ENCODE measurements at regions not wholly inside any gene's neighbourhood (a gene's known extent, or its start where the extent isn't known, plus 50 kb on each side); places are given as distances from the start of the nearest gene placed in this dataset.

DNA sequence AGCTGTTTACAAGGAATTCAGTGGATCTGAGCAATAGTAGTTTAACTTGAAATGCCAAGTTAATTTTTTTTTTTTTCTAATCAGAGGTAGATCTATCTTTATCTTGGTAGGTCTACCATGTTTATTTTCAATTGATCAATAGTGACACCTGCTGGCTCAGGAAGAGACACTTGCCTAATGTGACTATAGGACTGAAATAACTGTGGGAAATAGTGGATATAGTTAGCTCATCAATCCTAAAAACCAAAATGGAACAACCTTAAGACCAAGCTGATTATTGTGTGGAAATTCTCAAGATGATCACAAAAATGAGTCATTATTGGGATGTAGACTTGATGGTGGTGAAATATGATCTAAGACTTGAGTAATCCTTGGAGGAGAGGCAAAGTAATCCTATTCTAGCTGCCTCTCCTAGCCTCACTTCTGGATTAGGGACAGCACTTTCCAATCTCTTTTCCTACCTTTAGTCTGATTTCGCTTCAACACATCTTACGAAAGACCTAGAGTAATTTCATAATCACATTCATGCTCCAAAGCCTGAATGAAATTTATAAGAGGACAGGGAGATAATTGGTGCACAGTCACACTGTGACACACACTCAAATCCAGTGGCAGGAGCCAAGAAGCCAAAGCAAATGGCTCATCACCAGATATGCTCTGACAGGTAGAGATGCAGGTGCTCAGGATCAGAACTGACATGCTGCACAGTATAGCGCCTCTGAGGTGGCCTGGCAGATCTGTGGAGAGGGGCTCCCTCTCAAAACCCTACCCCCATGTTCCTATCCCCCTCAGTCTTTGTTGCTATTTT is 156.3 kb downstream of the HMHB1 start:
- Histone ChIP-seq H3K4me1 (ENCODE audit: control insufficient read depth, insufficient read depth, low read length) (no peaks in the 10 kb centered on the region), H3K27ac (ENCODE audit: extremely low read depth, low read depth, low read length) (no peak overlapping the region), H3K4me3 (ENCODE audit: low read depth, low read length) (no peak overlapping the region), H3K9me3 (ENCODE audit: control insufficient read depth, insufficient read depth, low read depth, low read length) (no peaks in the 10 kb centered on the region), H3K36me3 (ENCODE audit: control insufficient read depth in 2 of 2, insufficient read depth in 1 of 2, low read length in 2 of 2) (no peaks in the 10 kb centered on the region)
- ChIA-PET CTCF (interaction anchor here (0.6 to 2.1 kb wide), 41 partner anchors 9 to 1457 kb away, joined by 3 to 18 read pairs (median 4); no protein-coding TSS in a partner anchor), POLR2A (interaction anchor here (0.6 to 0.7 kb wide), 2 partner anchors 100 to 1010 kb away, joined by 3 to 6 read pairs; no protein-coding TSS in a partner anchor)
- TF ChIP-seq SALL2 (tag by site-specific recombination; IDR thresholded peaks at IDR 0.05; ENCODE audit: borderline replicate concordance) (no peak), ZNF654 (tag by site-specific recombination; IDR thresholded peaks at IDR 0.05; ENCODE audit: low read depth) (peak; percentile 71), ZNF121 (tag by site-specific recombination; IDR thresholded peaks at IDR 0.05) (no peak), ZNF155 (tag by site-specific recombination; IDR thresholded peaks at IDR 0.05) (no peak), GFI1B (tag by site-specific recombination; IDR thresholded peaks at IDR 0.05) (no peak)
- TF ChIP-seq, protein P1, sequence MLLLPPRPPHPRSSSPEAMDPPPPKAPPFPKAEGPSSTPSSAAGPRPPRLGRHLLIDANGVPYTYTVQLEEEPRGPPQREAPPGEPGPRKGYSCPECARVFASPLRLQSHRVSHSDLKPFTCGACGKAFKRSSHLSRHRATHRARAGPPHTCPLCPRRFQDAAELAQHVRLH (tag by site-specific recombination; IDR thresholded peaks at IDR 0.05) = 0 out of 2 replicates have a peak, but pooled peaks have one; percentile 21
- TF ChIP-seq, protein P2, sequence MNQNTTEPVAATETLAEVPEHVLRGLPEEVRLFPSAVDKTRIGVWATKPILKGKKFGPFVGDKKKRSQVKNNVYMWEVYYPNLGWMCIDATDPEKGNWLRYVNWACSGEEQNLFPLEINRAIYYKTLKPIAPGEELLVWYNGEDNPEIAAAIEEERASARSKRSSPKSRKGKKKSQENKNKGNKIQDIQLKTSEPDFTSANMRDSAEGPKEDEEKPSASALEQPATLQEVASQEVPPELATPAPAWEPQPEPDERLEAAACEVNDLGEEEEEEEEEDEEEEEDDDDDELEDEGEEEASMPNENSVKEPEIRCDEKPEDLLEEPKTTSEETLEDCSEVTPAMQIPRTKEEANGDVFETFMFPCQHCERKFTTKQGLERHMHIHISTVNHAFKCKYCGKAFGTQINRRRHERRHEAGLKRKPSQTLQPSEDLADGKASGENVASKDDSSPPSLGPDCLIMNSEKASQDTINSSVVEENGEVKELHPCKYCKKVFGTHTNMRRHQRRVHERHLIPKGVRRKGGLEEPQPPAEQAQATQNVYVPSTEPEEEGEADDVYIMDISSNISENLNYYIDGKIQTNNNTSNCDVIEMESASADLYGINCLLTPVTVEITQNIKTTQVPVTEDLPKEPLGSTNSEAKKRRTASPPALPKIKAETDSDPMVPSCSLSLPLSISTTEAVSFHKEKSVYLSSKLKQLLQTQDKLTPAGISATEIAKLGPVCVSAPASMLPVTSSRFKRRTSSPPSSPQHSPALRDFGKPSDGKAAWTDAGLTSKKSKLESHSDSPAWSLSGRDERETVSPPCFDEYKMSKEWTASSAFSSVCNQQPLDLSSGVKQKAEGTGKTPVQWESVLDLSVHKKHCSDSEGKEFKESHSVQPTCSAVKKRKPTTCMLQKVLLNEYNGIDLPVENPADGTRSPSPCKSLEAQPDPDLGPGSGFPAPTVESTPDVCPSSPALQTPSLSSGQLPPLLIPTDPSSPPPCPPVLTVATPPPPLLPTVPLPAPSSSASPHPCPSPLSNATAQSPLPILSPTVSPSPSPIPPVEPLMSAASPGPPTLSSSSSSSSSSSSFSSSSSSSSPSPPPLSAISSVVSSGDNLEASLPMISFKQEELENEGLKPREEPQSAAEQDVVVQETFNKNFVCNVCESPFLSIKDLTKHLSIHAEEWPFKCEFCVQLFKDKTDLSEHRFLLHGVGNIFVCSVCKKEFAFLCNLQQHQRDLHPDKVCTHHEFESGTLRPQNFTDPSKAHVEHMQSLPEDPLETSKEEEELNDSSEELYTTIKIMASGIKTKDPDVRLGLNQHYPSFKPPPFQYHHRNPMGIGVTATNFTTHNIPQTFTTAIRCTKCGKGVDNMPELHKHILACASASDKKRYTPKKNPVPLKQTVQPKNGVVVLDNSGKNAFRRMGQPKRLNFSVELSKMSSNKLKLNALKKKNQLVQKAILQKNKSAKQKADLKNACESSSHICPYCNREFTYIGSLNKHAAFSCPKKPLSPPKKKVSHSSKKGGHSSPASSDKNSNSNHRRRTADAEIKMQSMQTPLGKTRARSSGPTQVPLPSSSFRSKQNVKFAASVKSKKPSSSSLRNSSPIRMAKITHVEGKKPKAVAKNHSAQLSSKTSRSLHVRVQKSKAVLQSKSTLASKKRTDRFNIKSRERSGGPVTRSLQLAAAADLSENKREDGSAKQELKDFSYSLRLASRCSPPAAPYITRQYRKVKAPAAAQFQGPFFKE (tag by site-specific recombination; IDR thresholded peaks at IDR 0.05; ENCODE audit: borderline replicate concordance) = no peak

DNA sequence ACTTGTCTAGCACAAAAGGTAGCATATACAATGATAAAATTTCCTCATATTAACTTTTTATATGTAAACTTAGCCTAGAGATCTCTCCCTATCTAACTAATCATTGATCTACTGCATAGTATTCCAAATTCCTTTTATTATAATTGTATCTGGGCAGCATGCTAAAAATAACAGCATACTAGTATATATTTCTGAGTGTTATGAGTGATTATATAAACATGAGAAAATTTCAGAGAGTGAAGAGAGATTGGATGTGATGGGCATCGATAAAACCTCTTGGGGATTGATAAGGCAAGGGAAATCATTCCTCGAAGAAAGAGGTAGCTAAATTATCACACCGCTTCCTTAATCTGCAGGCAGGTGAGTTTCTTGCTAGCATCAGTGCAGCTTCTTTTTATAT is 158.2 kb downstream of the HMHB1 start:
- CTCF ChIA-PET = interaction anchor here (0.6 to 2.0 kb wide), 4 partner anchors 145 to 658 kb away, joined by 3 to 5 read pairs (median 4); no protein-coding TSS in a partner anchor
- H3K27ac ChIP-seq (ENCODE audit: extremely low read depth, low read depth, low read length) = no peak overlapping the region
- TF ChIP-seq ZNF302 (tag by site-specific recombination; IDR thresholded peaks at IDR 0.05; ENCODE audit: low read depth) (no peak), ZNF211 (tag by site-specific recombination; IDR thresholded peaks at IDR 0.05; ENCODE audit: low read depth) (no peak), ZNF16 (tag by site-specific recombination; IDR thresholded peaks at IDR 0.05; ENCODE audit: low read depth) (no peak)
- no peaks in the 10 kb centered on the region for H3K4me1 ChIP-seq (ENCODE audit: control insufficient read depth, insufficient read depth, low read length)
- no peaks in the 10 kb centered on the region for H3K36me3 ChIP-seq (ENCODE audit: control insufficient read depth in 2 of 2, insufficient read depth in 1 of 2, low read length in 2 of 2)
- POLR2A ChIA-PET = no interaction called here
- H3K9me3 ChIP-seq (ENCODE audit: control insufficient read depth, insufficient read depth, low read depth, low read length) = no peaks in the 10 kb centered on the region
- H3K4me3 ChIP-seq (ENCODE audit: low read depth, low read length) = no peak overlapping the region

DNA sequence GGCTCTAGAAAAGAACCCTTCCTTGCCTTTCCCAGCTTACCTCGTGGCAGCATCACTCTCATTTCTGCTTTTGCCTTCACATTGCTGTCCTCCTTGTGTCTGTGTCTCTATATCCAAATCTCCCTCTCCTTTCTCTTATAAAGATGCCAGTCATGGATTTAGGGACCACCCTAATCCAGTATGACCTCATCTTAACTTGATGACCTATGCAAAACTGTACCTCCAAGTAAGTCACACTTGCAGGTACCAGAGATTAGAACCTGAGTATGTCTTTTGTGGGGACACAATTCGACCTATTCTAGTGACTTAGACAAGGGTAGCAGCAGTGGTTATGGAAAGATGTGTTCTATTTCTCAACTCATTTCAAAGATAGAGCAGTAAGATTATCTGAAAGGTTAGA is 160.1 kb downstream of the HMHB1 start:
- no peaks in the 10 kb centered on the region for H3K9me3 ChIP-seq (ENCODE audit: control insufficient read depth, insufficient read depth, low read depth, low read length)
- no peaks in the 10 kb centered on the region for H3K36me3 ChIP-seq (ENCODE audit: control insufficient read depth in 2 of 2, insufficient read depth in 1 of 2, low read length in 2 of 2)
- H3K4me1 ChIP-seq (ENCODE audit: control insufficient read depth, insufficient read depth, low read length) = no peaks in the 10 kb centered on the region
- no peak overlapping the region for H3K27ac ChIP-seq (ENCODE audit: extremely low read depth, low read depth, low read length)
- no peak overlapping the region for H3K4me3 ChIP-seq (ENCODE audit: low read depth, low read length)
- ChIA-PET POLR2A (no interaction called here), CTCF (no interaction called here)
- TF ChIP-seq, protein P3, sequence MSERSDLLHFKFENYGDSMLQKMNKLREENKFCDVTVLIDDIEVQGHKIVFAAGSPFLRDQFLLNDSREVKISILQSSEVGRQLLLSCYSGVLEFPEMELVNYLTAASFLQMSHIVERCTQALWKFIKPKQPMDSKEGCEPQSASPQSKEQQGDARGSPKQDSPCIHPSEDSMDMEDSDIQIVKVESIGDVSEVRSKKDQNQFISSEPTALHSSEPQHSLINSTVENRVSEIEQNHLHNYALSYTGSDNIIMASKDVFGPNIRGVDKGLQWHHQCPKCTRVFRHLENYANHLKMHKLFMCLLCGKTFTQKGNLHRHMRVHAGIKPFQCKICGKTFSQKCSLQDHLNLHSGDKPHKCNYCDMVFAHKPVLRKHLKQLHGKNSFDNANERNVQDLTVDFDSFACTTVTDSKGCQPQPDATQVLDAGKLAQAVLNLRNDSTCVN (tag by site-specific recombination; optimal IDR thresholded peaks at IDR 0.05) = no peak
- TF ChIP-seq HOXD13 (CRISPR knock-in tag; IDR thresholded peaks at IDR 0.05; ENCODE audit: borderline replicate concordance) (no peak), ZEB2 (tag by site-specific recombination; IDR thresholded peaks at IDR 0.05) (no peak), ZNF423 (tag by site-specific recombination; IDR thresholded peaks at IDR 0.05) (no peak), HOXC10 (CRISPR knock-in tag; IDR thresholded peaks at IDR 0.05) (no peak), ZNF585B (tag by site-specific recombination; IDR thresholded peaks at IDR 0.05) (no peak)
- TF ChIP-seq, protein P4, sequence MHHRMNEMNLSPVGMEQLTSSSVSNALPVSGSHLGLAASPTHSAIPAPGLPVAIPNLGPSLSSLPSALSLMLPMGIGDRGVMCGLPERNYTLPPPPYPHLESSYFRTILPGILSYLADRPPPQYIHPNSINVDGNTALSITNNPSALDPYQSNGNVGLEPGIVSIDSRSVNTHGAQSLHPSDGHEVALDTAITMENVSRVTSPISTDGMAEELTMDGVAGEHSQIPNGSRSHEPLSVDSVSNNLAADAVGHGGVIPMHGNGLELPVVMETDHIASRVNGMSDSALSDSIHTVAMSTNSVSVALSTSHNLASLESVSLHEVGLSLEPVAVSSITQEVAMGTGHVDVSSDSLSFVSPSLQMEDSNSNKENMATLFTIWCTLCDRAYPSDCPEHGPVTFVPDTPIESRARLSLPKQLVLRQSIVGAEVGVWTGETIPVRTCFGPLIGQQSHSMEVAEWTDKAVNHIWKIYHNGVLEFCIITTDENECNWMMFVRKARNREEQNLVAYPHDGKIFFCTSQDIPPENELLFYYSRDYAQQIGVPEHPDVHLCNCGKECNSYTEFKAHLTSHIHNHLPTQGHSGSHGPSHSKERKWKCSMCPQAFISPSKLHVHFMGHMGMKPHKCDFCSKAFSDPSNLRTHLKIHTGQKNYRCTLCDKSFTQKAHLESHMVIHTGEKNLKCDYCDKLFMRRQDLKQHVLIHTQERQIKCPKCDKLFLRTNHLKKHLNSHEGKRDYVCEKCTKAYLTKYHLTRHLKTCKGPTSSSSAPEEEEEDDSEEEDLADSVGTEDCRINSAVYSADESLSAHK (tag by site-specific recombination; IDR thresholded peaks at IDR 0.05) = no peak
- TF ChIP-seq, protein P5, sequence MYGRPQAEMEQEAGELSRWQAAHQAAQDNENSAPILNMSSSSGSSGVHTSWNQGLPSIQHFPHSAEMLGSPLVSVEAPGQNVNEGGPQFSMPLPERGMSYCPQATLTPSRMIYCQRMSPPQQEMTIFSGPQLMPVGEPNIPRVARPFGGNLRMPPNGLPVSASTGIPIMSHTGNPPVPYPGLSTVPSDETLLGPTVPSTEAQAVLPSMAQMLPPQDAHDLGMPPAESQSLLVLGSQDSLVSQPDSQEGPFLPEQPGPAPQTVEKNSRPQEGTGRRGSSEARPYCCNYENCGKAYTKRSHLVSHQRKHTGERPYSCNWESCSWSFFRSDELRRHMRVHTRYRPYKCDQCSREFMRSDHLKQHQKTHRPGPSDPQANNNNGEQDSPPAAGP (tag by site-specific recombination; IDR thresholded peaks at IDR 0.05) = no peak
